HepG2 (cell line): ENCODE measurements at regions not wholly inside any gene's neighbourhood (a gene's known extent, or its start where the extent isn't known, plus 50 kb on each side); places are given as distances from the start of the nearest gene placed in this dataset.
A peak's percentile ranks its signal among the peaks of the same experiment; 100 is the strongest.

Source experiments
- CHD2 ChIP-seq: IDR thresholded peaks from 2 replicates; pipeline ENCODE4 v1.6.1; 2011; ENCODE audit warnings: low read depth, low read length, improper control_type of control experiment
- FOSL2 ChIP-seq: sonication (generic); formaldehyde crosslinking; IDR thresholded peaks from 2 replicates; pipeline ENCODE4 v1.4.0; 2020; ENCODE audit warnings: missing genetic modification reagents
- FOXP1 ChIP-seq, 2 experiments: fragments of 450-650 bp in 1 of 2; IDR thresholded peaks; 2 replicates each; pipeline ENCODE4 v1.6.1; 2017 to 2018; ENCODE audit warnings: antibody characterized with exemption in 1 of 2
- GABPA ChIP-seq, 2 experiments: IDR thresholded peaks; 2 replicates each; pipeline ENCODE4 v1.6.1; 2011 to 2016; ENCODE audit warnings: low read depth in 2 of 2, low read length in 1 of 2, missing biosample characterization in 1 of 2, missing genetic modification characterization in 1 of 2
- MIXL1 ChIP-seq: IDR thresholded peaks from 2 replicates; pipeline ENCODE4 v1.6.1; 2016
- MTA1 ChIP-seq: sonication (generic); formaldehyde crosslinking; IDR thresholded peaks from 2 replicates; pipeline ENCODE4 v1.4.0; 2020; ENCODE audit warnings: missing genetic modification reagents, mild to moderate bottlenecking, borderline replicate concordance
- RORA ChIP-seq: sonication (generic); formaldehyde crosslinking; IDR thresholded peaks from 2 replicates; pipeline ENCODE4 v1.5.0; 2020; ENCODE audit warnings: mild to moderate bottlenecking, missing genetic modification reagents, moderate library complexity
- SOX5 ChIP-seq: IDR thresholded peaks from 2 replicates; pipeline ENCODE4 v1.6.1; 2016; ENCODE audit warnings: borderline replicate concordance
- SP2 ChIP-seq: sonication (generic); formaldehyde crosslinking; IDR thresholded peaks from 2 replicates; pipeline ENCODE4 v1.5.1; 2020; ENCODE audit warnings: mild to moderate bottlenecking, missing genetic modification reagents
- TF ChIP-seq, protein P1 (sequence below): sonication (generic); formaldehyde crosslinking; IDR thresholded peaks from 2 replicates; pipeline ENCODE4 v1.8.0; 2022; ENCODE audit warnings: mild to moderate bottlenecking, missing genetic modification reagents, borderline replicate concordance
- TF ChIP-seq, protein P2 (sequence below): conservative IDR thresholded peaks from 2 replicates; pipeline ENCODE4 v1.6.1; 2018; ENCODE audit warnings: missing genetic modification reagents
- TF ChIP-seq, protein P3 (sequence below): sonication (generic); formaldehyde crosslinking; IDR thresholded peaks from one replicate; pipeline ENCODE4 v1.5.1; 2020; ENCODE audit warnings: mild to moderate bottlenecking, missing genetic modification reagents; ENCODE audit errors: not compliant biosample characterization
- TF ChIP-seq, protein P4 (sequence below): IDR thresholded peaks from 2 replicates; pipeline ENCODE4 v1.6.1; 2016; ENCODE audit warnings: low read depth, missing genetic modification reagents, missing compliant biosample characterization

DNA sequence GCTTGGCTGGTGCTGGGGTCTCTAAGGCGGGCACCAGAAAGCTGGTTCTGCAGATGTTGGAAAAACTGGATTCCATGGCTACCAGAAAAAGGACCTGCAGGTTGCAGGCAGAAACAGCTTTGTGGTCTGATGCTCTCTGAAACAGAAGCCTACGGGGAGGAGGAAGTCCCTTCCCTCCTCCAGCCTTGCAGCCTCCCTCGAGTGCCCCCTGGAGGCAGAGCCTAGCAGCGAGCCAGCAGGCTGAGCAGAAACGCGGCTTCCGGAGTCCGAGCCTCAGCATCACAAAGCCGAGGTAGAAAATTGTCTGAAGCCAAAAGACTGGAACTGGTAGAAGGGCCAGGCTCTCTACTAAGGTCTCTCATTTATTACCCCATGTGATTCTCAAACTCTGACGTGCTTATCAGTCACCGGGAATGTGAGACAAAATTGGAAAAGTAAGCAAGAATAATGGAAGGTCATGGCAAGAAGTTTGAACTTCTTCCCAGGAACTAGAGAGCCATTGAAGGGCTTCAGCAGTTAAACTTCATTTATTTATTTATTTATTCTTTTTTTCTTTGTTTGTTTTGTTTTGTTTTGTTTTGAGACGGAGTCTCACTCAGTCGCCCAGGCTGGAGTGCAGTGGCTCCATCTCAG, 82.2 kb upstream of the CPSF6 start (continued):
- TF ChIP-seq GABPA (IDR thresholded peaks at IDR 0.05; ENCODE audit: low read depth, low read length) (no peak), GABPA (CRISPR knock-in tag; IDR thresholded peaks at IDR 0.05; ENCODE audit: low read depth) (peak; percentile 57), SP2 (CRISPR knock-in tag) (no peak), CHD2 (no peak), FOSL2 (CRISPR knock-in tag) (no peak), MTA1 (CRISPR knock-in tag) (no peak), MIXL1 (CRISPR knock-in tag) (no peak), FOXP1 (IDR thresholded peaks at IDR 0.05) (no peak), FOXP1 (CRISPR knock-in tag; IDR thresholded peaks at IDR 0.05) (no peak), SOX5 (CRISPR knock-in tag) (0 out of 2 replicates have a peak, but pooled peaks have one; percentile 8), RORA (no peak)
- TF ChIP-seq, protein P1, sequence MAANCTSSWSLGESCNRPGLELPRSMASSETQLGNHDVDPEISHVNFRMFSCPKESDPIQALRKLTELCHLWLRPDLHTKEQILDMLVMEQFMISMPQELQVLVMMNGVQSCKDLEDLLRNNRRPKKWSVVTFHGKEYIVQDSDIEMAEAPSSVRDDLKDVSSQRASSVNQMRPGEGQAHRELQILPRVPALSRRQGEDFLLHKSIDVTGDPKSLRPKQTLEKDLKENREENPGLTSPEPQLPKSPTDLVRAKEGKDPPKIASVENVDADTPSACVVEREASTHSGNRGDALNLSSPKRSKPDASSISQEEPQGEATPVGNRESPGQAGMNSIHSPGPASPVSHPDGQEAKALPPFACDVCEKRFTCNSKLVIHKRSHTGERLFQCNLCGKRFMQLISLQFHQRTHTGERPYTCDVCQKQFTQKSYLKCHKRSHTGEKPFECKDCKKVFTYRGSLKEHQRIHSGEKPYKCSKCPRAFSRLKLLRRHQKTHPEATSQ = no peak
- TF ChIP-seq, protein P2, sequence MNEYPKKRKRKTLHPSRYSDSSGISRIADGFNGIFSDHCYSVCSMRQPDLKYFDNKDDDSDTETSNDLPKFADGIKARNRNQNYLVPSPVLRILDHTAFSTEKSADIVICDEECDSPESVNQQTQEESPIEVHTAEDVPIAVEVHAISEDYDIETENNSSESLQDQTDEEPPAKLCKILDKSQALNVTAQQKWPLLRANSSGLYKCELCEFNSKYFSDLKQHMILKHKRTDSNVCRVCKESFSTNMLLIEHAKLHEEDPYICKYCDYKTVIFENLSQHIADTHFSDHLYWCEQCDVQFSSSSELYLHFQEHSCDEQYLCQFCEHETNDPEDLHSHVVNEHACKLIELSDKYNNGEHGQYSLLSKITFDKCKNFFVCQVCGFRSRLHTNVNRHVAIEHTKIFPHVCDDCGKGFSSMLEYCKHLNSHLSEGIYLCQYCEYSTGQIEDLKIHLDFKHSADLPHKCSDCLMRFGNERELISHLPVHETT (CRISPR knock-in tag) = no peak
- TF ChIP-seq, protein P3, sequence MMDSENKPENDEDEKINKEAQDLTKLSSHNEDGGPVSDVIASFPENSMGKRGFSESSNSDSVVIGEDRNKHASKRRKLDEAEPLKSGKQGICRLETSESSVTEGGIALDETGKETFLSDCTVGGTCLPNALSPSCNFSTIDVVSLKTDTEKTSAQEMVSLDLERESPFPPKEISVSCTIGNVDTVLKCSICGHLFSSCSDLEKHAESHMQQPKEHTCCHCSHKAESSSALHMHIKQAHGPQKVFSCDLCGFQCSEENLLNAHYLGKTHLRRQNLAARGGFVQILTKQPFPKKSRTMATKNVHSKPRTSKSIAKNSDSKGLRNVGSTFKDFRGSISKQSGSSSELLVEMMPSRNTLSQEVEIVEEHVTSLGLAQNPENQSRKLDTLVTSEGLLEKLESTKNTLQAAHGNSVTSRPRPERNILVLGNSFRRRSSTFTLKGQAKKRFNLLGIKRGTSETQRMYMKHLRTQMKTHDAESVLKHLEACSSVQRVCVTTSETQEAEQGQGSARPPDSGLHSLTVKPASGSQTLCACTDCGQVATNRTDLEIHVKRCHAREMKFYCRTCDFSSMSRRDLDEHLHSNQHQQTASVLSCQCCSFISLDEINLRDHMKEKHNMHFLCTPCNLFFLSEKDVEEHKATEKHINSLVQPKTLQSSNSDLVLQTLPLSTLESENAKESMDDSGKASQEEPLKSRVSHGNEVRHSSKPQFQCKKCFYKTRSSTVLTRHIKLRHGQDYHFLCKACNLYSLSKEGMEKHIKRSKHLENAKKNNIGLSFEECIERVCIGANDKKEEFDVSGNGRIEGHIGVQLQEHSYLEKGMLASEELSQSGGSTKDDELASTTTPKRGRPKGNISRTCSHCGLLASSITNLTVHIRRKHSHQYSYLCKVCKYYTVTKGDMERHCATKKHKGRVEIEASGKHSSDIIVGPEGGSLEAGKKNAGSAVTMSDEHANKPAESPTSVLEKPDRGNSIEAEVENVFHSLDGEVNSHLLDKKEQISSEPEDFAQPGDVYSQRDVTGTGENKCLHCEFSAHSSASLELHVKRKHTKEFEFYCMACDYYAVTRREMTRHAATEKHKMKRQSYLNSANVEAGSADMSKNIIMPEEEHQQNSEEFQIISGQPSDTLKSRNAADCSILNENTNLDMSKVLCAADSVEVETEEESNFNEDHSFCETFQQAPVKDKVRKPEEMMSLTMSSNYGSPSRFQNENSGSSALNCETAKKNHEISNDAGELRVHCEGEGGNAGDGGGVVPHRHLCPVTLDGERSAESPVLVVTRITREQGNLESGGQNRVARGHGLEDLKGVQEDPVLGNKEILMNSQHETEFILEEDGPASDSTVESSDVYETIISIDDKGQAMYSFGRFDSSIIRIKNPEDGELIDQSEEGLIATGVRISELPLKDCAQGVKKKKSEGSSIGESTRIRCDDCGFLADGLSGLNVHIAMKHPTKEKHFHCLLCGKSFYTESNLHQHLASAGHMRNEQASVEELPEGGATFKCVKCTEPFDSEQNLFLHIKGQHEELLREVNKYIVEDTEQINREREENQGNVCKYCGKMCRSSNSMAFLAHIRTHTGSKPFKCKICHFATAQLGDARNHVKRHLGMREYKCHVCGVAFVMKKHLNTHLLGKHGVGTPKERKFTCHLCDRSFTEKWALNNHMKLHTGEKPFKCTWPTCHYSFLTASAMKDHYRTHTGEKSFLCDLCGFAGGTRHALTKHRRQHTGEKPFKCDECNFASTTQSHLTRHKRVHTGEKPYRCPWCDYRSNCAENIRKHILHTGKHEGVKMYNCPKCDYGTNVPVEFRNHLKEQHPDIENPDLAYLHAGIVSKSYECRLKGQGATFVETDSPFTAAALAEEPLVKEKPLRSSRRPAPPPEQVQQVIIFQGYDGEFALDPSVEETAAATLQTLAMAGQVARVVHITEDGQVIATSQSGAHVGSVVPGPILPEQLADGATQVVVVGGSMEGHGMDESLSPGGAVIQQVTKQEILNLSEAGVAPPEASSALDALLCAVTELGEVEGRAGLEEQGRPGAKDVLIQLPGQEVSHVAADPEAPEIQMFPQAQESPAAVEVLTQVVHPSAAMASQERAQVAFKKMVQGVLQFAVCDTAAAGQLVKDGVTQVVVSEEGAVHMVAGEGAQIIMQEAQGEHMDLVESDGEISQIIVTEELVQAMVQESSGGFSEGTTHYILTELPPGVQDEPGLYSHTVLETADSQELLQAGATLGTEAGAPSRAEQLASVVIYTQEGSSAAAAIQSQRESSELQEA = no peak
- TF ChIP-seq, protein P4, sequence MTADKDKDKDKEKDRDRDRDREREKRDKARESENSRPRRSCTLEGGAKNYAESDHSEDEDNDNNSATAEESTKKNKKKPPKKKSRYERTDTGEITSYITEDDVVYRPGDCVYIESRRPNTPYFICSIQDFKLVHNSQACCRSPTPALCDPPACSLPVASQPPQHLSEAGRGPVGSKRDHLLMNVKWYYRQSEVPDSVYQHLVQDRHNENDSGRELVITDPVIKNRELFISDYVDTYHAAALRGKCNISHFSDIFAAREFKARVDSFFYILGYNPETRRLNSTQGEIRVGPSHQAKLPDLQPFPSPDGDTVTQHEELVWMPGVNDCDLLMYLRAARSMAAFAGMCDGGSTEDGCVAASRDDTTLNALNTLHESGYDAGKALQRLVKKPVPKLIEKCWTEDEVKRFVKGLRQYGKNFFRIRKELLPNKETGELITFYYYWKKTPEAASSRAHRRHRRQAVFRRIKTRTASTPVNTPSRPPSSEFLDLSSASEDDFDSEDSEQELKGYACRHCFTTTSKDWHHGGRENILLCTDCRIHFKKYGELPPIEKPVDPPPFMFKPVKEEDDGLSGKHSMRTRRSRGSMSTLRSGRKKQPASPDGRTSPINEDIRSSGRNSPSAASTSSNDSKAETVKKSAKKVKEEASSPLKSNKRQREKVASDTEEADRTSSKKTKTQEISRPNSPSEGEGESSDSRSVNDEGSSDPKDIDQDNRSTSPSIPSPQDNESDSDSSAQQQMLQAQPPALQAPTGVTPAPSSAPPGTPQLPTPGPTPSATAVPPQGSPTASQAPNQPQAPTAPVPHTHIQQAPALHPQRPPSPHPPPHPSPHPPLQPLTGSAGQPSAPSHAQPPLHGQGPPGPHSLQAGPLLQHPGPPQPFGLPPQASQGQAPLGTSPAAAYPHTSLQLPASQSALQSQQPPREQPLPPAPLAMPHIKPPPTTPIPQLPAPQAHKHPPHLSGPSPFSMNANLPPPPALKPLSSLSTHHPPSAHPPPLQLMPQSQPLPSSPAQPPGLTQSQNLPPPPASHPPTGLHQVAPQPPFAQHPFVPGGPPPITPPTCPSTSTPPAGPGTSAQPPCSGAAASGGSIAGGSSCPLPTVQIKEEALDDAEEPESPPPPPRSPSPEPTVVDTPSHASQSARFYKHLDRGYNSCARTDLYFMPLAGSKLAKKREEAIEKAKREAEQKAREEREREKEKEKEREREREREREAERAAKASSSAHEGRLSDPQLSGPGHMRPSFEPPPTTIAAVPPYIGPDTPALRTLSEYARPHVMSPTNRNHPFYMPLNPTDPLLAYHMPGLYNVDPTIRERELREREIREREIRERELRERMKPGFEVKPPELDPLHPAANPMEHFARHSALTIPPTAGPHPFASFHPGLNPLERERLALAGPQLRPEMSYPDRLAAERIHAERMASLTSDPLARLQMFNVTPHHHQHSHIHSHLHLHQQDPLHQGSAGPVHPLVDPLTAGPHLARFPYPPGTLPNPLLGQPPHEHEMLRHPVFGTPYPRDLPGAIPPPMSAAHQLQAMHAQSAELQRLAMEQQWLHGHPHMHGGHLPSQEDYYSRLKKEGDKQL = no peak
